Vagina (tissue), 2 donors: ENCODE measurements at regions not wholly inside any gene's neighbourhood (a gene's known extent, or its start where the extent isn't known, plus 50 kb on each side); places are given as distances from the start of the nearest gene placed in this dataset.

ENCODE experiments used
- CTCF ChIP-seq, 3 experiments: fragments of 450-650 bp in 2 of 3; fragments of 200-600 bp in 1 of 3; sonication (generic) in 1 of 3; IDR thresholded peaks; one replicate each; pipeline ENCODE4 v1.5.1; 2017 to 2019; ENCODE audit warnings: antibody characterized with exemption in 3 of 3, mild to moderate bottlenecking in 2 of 3, moderate library complexity in 2 of 3
- POLR2A ChIP-seq, 2 donors: fragments of 450-650 bp; IDR thresholded peaks; one replicate each; pipeline ENCODE4 v1.6.1; 2017; ENCODE audit warnings: antibody characterized with exemption in 2 of 2, mild to moderate bottlenecking in 2 of 2, moderate library complexity in 2 of 2

- no peak for TF ChIP-seq POLR2A (IDR thresholded peaks at IDR 0.05)
- TF ChIP-seq CTCF (IDR thresholded peaks at IDR 0.05): no peak
Measured at GRCh38 chr2:58974881-58975280, 733.8 kb upstream of the FANCL start.
